Spleen (tissue), 11 donors: ENCODE measurements at regions not wholly inside any gene's neighbourhood (a gene's known extent, or its start where the extent isn't known, plus 50 kb on each side); places are given as distances from the start of the nearest gene placed in this dataset.
A peak's percentile ranks its signal among the peaks of the same experiment; 100 is the strongest.
"Not testable (repeated sequence)": the region's sequence is repeated elsewhere in the genome, so short reads cannot be mapped to it uniquely, and the experiment has no call there.

ENCODE experiments used
- DNase-seq: peaks from one replicate; pipeline ENCODE4 v3.0.0-alpha.2; 2020
- H3K27ac ChIP-seq, 8 donors: fragments of 200-600 bp; sonication (generic) in 7 of 8; 1 replicate in 4 of 8; 2 replicates in 4 of 8; pipeline versions ENCODE4 v1.5.0 to v1.8.0; 2016 to 2021; ENCODE audit warnings: inconsistent platforms in 4 of 8, mild to moderate bottlenecking in 4 of 8, moderate library complexity in 1 of 8
- H3K27me3 ChIP-seq, 7 donors: fragments of 200-600 bp; sonication (generic) in 6 of 7; replicated peaks in 1 of 7; 1 replicate in 4 of 7; 2 replicates in 3 of 7; pipeline versions ENCODE4 v1.5.0 to v1.8.0; 2016 to 2021; ENCODE audit warnings: inconsistent platforms in 3 of 7, mild to moderate bottlenecking in 1 of 7
- H3K36me3 ChIP-seq, 6 donors: fragments of 200-600 bp; sonication (generic) in 5 of 6; 1 replicate in 4 of 6; 2 replicates in 2 of 6; pipeline versions ENCODE4 v1.5.0 to v1.8.0; 2016 to 2021; ENCODE audit warnings: inconsistent platforms in 2 of 6
- H3K4me1 ChIP-seq, 6 donors: fragments of 200-600 bp; sonication (generic) in 5 of 6; 1 replicate in 3 of 6; 2 replicates in 3 of 6; pipeline versions ENCODE4 v1.5.0 to v1.8.0; 2016 to 2021; ENCODE audit warnings: inconsistent platforms in 3 of 6
- H3K4me3 ChIP-seq, 8 donors: fragments of 200-600 bp; sonication (generic) in 7 of 8; 1 replicate in 4 of 8; 2 replicates in 4 of 8; pipeline versions ENCODE4 v1.5.0 to v1.8.0; 2016 to 2021; ENCODE audit warnings: inconsistent platforms in 4 of 8, mild to moderate bottlenecking in 4 of 8, moderate library complexity in 2 of 8
- H3K9me3 ChIP-seq, 8 donors: fragments of 200-600 bp; sonication (generic) in 7 of 8; 1 replicate in 4 of 8; 2 replicates in 4 of 8; pipeline versions ENCODE4 v1.5.0 to v1.8.0; 2016 to 2021; ENCODE audit warnings: inconsistent platforms in 4 of 8
- WGBS, 5 donors: extraction: QIAGEN DNeasy Blood & Tissue Kit in 3 of 5; methylation state at CpG; one replicate each; pipeline versions ENCODE4 v1.1.5 to v1.1.7; 2013 to 2018; 5-methylcytosine and 5-hydroxymethylcytosine counted together
- intact Hi-C: fragments of 100-400 bp; cut with DNase I; formaldehyde crosslinking; loops from one replicate; pipeline ENCODE4 v1.15.0; 2023; ENCODE audit warnings: low total_unique reads
- donor health status: healthy with polysubstance abuse.
- donor health status: DM: no; HTN: no; CAD: no; lungs with moderate emphysema.
- donor health status: DM: no; HTN: no; CAD: no.
- donor health status: Bipolar disorder and iron deficiency.
- donor health status: healthy.
- donor health status: DM: no; HTN: no; CAD: no.
- donor health status: DM: yes; HTN: yes; CAD: no.

- H3K27ac ChIP-seq, intact Hi-C loops: not testable (repeated sequence)
- WGBS, 5 donors, result 52 to 76% (median 65%) methylated on average over 2 to 5 of the region's 5 CpGs
Observed at GRCh38 chr9:42931045-42931444, 747.6 kb downstream of the SPATA31A6 start.

GRCh38 chr9:42937583-42938235 lies 754.2 kb downstream of the SPATA31A6 start:
- WGBS, 5 donors, result 34 to 64% (median 42%) methylated on average over 2 of the region's 2 CpGs
- intact Hi-C loops, H3K27me3 ChIP-seq, H3K27ac ChIP-seq, H3K9me3 ChIP-seq, H3K36me3 ChIP-seq, H3K4me3 ChIP-seq, DNase-seq, H3K4me1 ChIP-seq: not testable (repeated sequence)

More at GRCh38 chr9:42931045-42931444, 747.6 kb downstream of the SPATA31A6 start:
- not testable (repeated sequence) for H3K9me3 ChIP-seq, H3K4me1 ChIP-seq, H3K36me3 ChIP-seq, H3K4me3 ChIP-seq, DNase-seq, H3K27me3 ChIP-seq

GRCh38 chr9:42947050-42947449 lies 763.6 kb downstream of the SPATA31A6 start:
- DNase-seq, H3K9me3 ChIP-seq, H3K36me3 ChIP-seq, H3K4me1 ChIP-seq, H3K27ac ChIP-seq, intact Hi-C loops, H3K27me3 ChIP-seq, H3K4me3 ChIP-seq: not testable (repeated sequence)
- 40 to 89% (median 81%) methylated on average over 1 to 3 of the region's 4 CpGs; no CpG with 5 or more reads in 1 of the 5 donors for WGBS, 5 donors

GRCh38 chr9:42951239-42951638 lies 767.8 kb downstream of the SPATA31A6 start:
- DNase-seq, intact Hi-C loops, H3K27ac ChIP-seq, H3K36me3 ChIP-seq, H3K27me3 ChIP-seq, H3K4me3 ChIP-seq, H3K4me1 ChIP-seq, H3K9me3 ChIP-seq: not testable (repeated sequence)
- 0 to 50% (median 37%) methylated on average over 1 to 2 of the region's 2 CpGs for WGBS, 5 donors

GRCh38 chr9:42965155-42965554 lies 781.7 kb downstream of the SPATA31A6 start:
- H3K27ac ChIP-seq, H3K36me3 ChIP-seq, DNase-seq, H3K27me3 ChIP-seq, H3K4me3 ChIP-seq, H3K4me1 ChIP-seq, intact Hi-C loops, H3K9me3 ChIP-seq: not testable (repeated sequence)
- whole genome bisulfite sequencing, 5 donors, result 40 to 62% (median 53%) methylated on average over 2 of the region's 2 CpGs

GRCh38 chr9:42971872-42972271 lies 788.4 kb downstream of the SPATA31A6 start:
- WGBS, 5 donors, result 46 to 81% (median 74%) methylated on average over 8 to 10 of the region's 10 CpGs
- H3K4me3 ChIP-seq, H3K4me1 ChIP-seq, H3K36me3 ChIP-seq, DNase-seq, H3K9me3 ChIP-seq, H3K27ac ChIP-seq, intact Hi-C loops: not testable (repeated sequence)
- H3K27me3 ChIP-seq, result peaks cover 0 to 17% (median 0%) of the 10 kb centered on the region in 7 donors

GRCh38 chr9:42974725-42975124 lies 791.3 kb downstream of the SPATA31A6 start:
- H3K9me3 ChIP-seq, H3K27ac ChIP-seq, H3K36me3 ChIP-seq, intact Hi-C loops, H3K4me3 ChIP-seq, H3K4me1 ChIP-seq, DNase-seq: not testable (repeated sequence)
- H3K27me3 ChIP-seq, result peaks cover 0 to 17% (median 0%) of the 10 kb centered on the region in 7 donors
- 10 to 30% (median 20%) methylated on average over 20 to 31 of the region's 31 CpGs for WGBS, 5 donors

GRCh38 chr9:42984761-42985160 lies 801.3 kb downstream of the SPATA31A6 start:
- H3K27me3 ChIP-seq, H3K27ac ChIP-seq, intact Hi-C loops, H3K4me3 ChIP-seq, H3K4me1 ChIP-seq, H3K36me3 ChIP-seq, H3K9me3 ChIP-seq: not testable (repeated sequence)
- WGBS, 5 donors, result 88 to 93% (median 90%) methylated on average over 12 to 14 of the region's 14 CpGs
- DNase-seq, result peak; percentile 61
